Left colon (tissue), 2 donors: ENCODE measurements at regions not wholly inside any gene's neighbourhood (a gene's known extent, or its start where the extent isn't known, plus 50 kb on each side); places are given as distances from the start of the nearest gene placed in this dataset.
"Not testable (repeated sequence)": the region's sequence is repeated elsewhere in the genome, so short reads cannot be mapped to it uniquely, and the experiment has no call there.

Experiments
- ATAC-seq: fragments of 200-7000 bp; cut with Tn5 transposase; one replicate; pipeline ENCODE4 v1.9.1; 2020; ENCODE audit warnings: mild to moderate bottlenecking, moderate library complexity
- DNase-seq, 2 donors: peaks; one replicate each; pipeline ENCODE4 v3.0.0-alpha.2; 2020
- intact Hi-C, 2 donors: fragments of 100-400 bp; cut with DNase I in 1 of 2; cut with micrococcal nuclease in 1 of 2; formaldehyde crosslinking; loops; one replicate each; pipeline versions ENCODE4 v1.11.2 to v1.14.0; 2022; cut with DNase I, micrococcal nuclease
- donor health status: DM: no; HTN: no; CAD: no.
- donor health status: DM: yes; HTN: yes; CAD: no.

DNA sequence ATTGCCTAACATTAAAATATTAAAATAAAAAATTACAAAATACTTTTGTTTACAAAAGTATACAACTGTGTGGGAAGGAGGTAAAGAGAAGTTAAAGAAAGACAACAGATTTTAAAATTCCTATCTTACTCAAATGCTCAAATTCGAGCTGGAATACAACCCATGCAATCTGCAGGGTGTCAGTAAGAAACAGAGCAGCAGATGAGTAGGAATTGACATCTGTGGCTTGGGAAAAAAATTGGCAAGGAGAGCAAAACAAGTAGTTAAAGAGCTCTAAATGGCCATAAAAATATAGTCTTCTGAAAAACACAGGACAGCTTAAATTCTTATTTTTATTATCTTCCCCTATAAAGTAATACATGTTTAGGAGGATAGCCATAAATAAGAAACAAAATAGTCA, 1609.0 kb upstream of the AGA start:
- intact Hi-C loops, result no loop called here
- no peak for DNase-seq
- ATAC-seq, result no peak

DNA sequence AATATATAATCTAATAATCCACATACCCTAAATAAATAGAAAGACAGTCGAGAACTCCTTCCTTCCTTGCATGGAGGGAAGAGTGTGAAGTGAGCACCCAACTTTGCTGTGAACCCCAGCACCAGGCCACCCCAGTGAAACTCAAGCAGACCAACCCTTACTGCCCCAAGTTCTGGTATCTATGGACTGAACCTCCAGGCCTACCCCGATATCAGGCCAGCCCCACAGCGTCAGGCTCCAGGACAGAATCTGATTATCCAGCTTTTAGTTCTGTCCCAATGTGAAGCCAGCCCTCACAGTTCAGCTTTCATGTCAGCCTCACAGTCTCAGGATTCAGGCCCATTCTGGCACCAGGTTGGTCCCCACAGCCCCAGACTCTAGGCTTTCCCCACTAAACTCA, 1617.2 kb upstream of the AGA start:
- intact Hi-C loops, result no loop called here
- DNase-seq, result no peak
- ATAC-seq, result no peak

DNA sequence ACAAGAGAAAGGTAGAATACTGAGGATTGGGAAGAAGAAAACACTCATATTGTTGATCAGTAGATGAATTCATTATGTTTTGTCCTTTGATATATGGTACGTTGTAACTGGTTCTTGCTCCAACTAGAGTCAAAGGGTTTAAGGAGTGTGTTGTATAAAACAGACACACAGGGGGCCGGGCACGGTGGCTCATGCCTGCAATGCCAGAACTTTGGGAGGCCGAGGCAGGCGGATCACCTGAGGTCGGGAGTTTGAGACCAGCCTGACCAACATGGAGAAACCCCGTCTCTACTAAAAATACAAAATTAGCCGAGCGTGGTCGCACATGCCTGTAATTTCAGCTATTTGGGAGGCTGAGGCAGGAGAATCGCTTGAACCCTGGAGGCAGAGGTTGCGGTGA, 1624.0 kb upstream of the AGA start:
- ATAC-seq, DNase-seq, intact Hi-C loops: not testable (repeated sequence)

GRCh38 chr4:179071131-179071530, 1628.9 kb upstream of the AGA start:
- intact Hi-C loops, result no loop called here
- ATAC-seq (no peak), DNase-seq (no peak)

GRCh38 chr4:179076865-179077264, 1634.6 kb upstream of the AGA start:
- ATAC-seq, result no peak
- DNase-seq, result no peak
- intact Hi-C loops, result no loop called here

GRCh38 chr4:179095585-179096221, 1653.5 kb upstream of the AGA start:
- no peak for ATAC-seq
- DNase-seq, result no peak
- intact Hi-C loops, result no loop called here

DNA sequence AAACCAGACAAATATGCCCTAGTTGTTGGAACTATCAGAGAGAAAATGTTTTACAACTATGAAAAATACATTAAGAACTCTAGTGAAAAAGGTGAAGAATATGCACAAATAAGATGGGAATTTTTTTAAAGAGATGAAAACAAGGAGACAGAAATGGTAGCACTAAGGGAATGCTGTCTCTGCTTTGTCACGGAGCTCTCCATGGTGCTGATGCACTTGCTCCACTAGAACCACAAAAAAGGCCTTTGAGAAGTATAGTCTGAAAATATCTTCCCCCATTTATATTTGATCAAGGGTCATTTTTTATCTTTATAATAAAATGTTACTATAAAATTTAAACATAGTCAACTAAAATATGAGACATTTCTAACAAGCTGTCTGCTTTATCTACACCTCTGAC, 1655.5 kb upstream of the AGA start:
- ATAC-seq (no peak), DNase-seq (no peak)

GRCh38 chr4:179110356-179110755, 1668.1 kb upstream of the AGA start:
- intact Hi-C loops, result no loop called here
- DNase-seq (no peak), ATAC-seq (no peak)

More for the DNA sequence above, 1655.5 kb upstream of the AGA start:
- intact Hi-C loops, result no loop called here

DNA sequence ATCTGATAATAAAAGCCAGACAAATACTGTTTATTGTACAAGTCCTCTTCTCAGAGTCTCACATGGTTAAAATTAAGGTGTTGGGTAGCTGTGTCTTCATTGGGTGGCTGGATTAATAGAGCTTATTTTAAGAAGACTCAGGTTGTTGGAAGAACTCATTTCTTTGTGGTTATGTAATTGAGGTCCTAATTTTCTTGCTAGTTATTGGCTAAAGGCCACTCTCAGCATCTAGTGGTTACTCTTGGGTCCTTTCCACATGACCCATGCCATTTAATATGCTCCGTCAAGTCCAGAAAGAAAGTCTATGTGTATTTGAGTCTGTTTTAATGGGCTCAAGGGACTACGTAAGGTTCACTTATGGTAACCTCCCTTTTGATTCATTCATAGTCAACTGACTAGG, 1668.6 kb upstream of the AGA start:
- intact Hi-C loops, result no loop called here
- ATAC-seq, result no peak

DNA sequence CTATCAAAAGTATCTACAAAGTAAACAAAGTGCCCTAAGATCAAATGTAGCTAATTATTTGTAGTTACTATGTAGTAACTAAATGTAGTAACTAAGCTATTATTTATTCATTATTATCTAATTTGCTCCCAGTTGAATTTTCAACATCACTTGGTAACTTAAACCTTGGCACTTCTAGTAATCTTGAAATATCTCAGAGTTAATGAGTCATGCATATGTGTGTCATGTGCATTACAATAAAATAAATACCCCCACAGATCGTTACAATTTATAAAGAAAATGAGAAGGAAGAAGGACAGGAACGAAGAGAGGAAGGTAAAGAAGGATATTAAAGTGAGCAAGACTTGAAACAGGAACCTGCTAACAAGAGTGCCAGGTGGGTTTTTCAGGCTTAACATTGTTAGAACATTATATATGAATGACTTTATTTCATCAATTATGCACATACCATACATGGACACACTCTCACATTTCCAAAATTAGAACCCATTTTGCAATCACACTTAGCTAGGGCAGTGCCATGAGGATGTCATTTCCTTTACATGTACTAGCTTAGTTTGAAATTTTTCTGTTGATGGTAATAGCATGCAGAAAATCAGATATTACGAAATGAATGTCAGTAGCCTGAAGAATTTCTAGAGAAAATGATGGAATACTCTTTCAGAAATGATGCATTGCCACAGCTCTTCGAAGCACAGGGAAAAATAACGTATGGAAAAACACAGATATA, 1670.4 kb upstream of the AGA start:
- intact Hi-C loops, result no loop called here
- no peak for DNase-seq
- ATAC-seq, result no peak

More for the DNA sequence above, 1668.6 kb upstream of the AGA start:
- no peak for DNase-seq

DNA sequence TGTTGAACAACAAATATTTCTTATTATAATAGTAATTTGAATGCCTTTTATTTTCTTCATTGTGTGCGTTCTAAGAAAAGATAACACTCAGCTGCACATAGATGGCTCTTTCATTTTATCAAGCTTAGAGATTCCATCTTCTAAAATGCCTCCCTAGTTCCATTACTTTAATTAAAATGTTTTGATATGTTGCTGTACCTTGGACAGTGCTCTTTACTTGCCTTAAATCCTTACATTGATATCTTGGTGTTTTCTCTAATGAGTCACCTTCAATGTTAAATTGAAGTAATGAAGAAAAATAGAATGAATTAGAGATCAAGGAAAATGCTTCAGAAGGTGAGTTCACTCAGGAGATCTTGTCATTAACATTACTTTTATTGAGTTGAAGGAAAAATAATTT, 1672.4 kb upstream of the AGA start:
- ATAC-seq (no peak), DNase-seq (no peak)
- intact Hi-C loops, result no loop called here

DNA sequence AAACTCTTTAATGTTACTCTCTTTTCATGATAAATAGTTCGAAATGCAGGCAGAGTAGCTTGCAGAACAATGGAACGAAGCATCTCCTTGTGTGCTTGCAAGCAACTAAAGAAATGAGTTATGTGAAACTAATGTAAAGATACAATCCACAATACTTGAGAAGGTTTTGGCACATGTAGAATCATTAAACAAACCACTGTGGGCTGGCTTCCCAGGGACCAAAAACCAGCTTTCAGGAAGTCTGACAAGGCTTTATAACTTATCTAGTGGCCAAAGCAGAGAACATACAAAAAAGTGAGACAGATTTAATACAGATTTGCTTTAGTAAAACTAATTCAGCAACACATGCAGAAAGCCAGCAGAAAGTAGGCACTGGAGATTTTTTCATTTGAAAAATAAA, 1673.8 kb upstream of the AGA start:
- DNase-seq (no peak), ATAC-seq (no peak)
- intact Hi-C loops, result no loop called here

- intact Hi-C loops, result no loop called here
- ATAC-seq, result no peak
- no peak for DNase-seq
These were observed 1674.3 kb upstream of the AGA start for GRCh38 chr4:179116581-179116980.

- no peak for ATAC-seq
These were observed 1680.8 kb upstream of the AGA start for GRCh38 chr4:179123084-179123483.

DNA sequence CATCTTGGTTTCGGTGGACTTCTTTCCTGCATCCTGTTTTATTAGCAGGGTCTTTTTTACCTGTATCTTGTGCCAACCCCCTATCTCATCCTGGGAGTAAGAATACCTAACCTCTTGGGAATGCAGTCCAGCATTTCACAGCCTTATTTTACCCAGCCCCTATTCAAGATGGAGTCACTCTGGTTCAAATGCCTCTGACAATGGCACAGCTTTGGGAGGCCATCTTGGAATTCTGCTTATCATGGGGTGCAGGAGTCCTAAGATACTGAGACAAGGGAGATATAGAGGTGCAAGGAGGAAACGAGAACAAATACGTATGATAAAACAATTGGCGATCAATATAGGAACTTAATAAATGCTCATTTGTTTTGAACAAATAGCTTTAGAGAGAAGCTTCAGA, 1682.2 kb upstream of the AGA start:
- DNase-seq (no peak), ATAC-seq (no peak)
- intact Hi-C loops, result no loop called here

More at GRCh38 chr4:179123084-179123483, 1680.8 kb upstream of the AGA start:
- intact Hi-C loops, result no loop called here
- no peak for DNase-seq

- DNase-seq (no peak), ATAC-seq (no peak)
- intact Hi-C loops, result no loop called here
These were observed 1682.7 kb upstream of the AGA start for GRCh38 chr4:179124957-179125356.

DNA sequence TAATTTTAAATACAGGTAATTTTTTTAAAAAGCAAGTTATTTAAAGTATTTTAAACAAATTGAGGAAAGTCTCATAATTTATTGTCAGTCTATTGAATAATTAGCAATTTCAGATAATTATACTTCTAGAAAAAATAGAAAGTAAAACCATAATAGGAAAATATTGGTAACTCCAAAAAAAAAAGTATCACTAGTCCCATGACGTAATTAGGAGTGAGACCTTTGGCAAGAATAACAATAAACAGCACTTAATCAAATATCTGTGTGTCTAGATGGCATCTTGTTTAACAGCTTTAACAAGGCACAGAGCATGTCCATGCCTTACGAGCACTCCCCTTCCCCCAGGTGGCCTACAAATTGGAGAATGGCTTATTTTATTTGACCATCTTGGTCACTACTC, 1683.6 kb upstream of the AGA start:
- ATAC-seq (no peak), DNase-seq (no peak)
- intact Hi-C loops, result no loop called here

- intact Hi-C loops, result no loop called here
- DNase-seq, result no peak
- ATAC-seq, result no peak
These were observed 1686.1 kb upstream of the AGA start for GRCh38 chr4:179128299-179128698.

DNA sequence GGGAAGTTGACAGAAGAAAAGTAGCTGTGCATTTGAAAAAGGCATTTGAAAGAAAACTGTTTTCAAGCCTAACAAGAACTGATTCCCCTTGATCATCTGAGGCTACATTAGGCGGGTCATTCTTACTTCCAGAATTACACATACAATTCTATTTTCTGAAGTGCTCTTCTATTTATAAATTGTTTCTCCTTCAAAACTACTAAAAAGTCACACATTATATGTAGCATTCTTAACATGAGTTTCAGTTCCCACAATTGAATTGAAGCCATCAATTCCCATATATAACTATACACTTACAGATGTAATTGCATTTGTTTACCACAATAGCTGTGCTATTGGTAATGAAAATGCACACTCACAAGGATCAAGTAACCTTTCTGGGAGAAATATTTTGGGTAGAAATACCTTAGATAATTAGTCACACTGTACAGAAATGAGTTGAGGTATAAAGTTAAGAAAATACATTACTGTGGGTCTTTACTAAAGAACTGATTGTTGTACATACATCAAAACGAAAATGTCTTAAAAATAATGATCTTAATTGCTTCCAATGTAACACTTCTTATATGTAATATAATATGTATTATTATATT, 1688.0 kb upstream of the AGA start:
- ATAC-seq (no peak), DNase-seq (no peak)
- intact Hi-C loops, result no loop called here

DNA sequence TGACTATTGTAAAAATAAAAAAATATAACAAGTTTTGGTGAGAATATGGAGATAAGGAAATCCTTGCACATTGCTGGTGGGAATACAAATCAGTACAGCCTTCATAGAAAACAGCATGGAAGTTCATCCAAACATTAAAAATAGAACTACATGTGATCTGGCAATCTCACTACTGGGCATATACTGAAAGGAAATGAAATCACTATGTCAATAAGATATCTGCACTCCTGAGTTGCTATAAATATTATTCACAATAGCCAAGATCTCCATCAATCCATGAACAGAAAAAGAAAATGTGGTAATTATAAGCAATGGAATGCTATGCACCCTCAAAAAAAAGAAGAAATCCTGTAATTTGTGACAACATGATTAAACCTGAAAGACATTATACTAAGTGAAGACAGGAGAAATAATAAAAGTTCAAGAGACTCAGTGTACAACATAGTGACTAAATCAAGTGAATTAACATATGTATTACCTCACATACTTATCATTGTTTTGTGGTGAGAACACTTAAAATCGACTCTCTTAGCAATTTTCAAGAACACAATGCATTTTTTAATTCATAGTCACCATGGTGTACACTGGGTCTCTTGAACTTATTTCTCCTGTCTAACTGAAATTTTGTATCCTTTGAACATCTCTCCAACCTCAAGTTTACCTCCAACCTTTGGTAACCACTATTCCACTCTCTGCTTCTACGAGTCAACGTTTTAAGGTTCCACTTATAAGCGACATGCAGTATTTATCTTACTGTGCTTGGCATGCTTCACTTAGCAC, 1703.7 kb upstream of the AGA start:
- ATAC-seq (no peak), DNase-seq (no peak)
- intact Hi-C loops, result no loop called here
